A549 (cell line): ENCODE measurements at regions not wholly inside any gene's neighbourhood (a gene's known extent, or its start where the extent isn't known, plus 50 kb on each side); places are given as distances from the start of the nearest gene placed in this dataset.

Source experiments
- ATAC-seq, 2 experiments: fragments of 200-7000 bp in 1 of 2; fragments of >200 bp in 1 of 2; cut with Nextera tagmentation in 1 of 2; cut with Tn5 transposase in 1 of 2; 3 replicates each; pipeline versions ENCODE4 v1.8.0 to v1.9.1; 2018 to 2020; ENCODE audit warnings: mild to moderate bottlenecking in 1 of 2, moderate library complexity in 1 of 2
- CTCF ChIA-PET: fragments of 300-600 bp; sonication (Branson Sonifier 250); formaldehyde crosslinking; extraction: SDS; loops from one replicate; lab custom pipeline; 2021; ENCODE audit warnings: antibody characterized with exemption, inconsistent platforms; lab: Yijun Ruan, JAX
- POLR2A ChIA-PET: fragments of 350-600 bp; formaldehyde crosslinking; extraction: SDS; loops from one replicate; lab custom pipeline; 2021; ENCODE audit warnings: antibody characterized with exemption, inconsistent platforms; lab: Yijun Ruan, JAX
- DNase-seq, 2 experiments: peaks; one replicate each; pipeline versions ENCODE4 v3.0.0 to v3.0.0-alpha.2; 2011 to 2016; ENCODE audit warnings: low read depth in 1 of 2, low spot score in 1 of 2
- FAIRE-seq: peaks from 2 replicates; lab custom pipeline; 2011; peaks lifted over from hg19 to GRCh38; lab: Jason Lieb, UNC
- H3K27ac ChIP-seq, 2 experiments: fragments of >200 bp; sonication (Bioruptor Twin); formaldehyde crosslinking; 3 replicates each; pipeline ENCODE4 v1.5.1; 2016 to 2017
- H3K4me1 ChIP-seq: fragments of >200 bp; sonication (Bioruptor Twin); formaldehyde crosslinking; 3 replicates; pipeline ENCODE4 v1.6.1; 2016
- H3K4me2 ChIP-seq: fragments of >200 bp; sonication (Bioruptor Twin); formaldehyde crosslinking; 3 replicates; pipeline ENCODE4 v1.6.1; 2016
- H3K4me3 ChIP-seq: fragments of >200 bp; sonication (Bioruptor Twin); formaldehyde crosslinking; 3 replicates; pipeline ENCODE4 v1.5.1; 2016
- H3K9me3 ChIP-seq: fragments of >200 bp; sonication (Bioruptor Twin); formaldehyde crosslinking; 3 replicates; pipeline ENCODE4 v1.6.1; 2016
- BCL3 ChIP-seq: fragments of >200 bp; sonication (Bioruptor Twin); formaldehyde crosslinking; IDR thresholded peaks from 3 replicates; pipeline ENCODE4 v1.6.1; 2016
- CBX8 ChIP-seq: fragments of 200-600 bp; sonication (generic); IDR thresholded peaks from 2 replicates; pipeline ENCODE4 v1.6.1; 2016
- CEBPB ChIP-seq, 2 experiments: fragments of >200 bp in 1 of 2; sonication (Bioruptor Twin) in 1 of 2; formaldehyde crosslinking in 1 of 2; IDR thresholded peaks; 2 replicates each; pipeline ENCODE4 v1.6.1; 2012 to 2016
- CHD2 ChIP-seq: fragments of 150-350 bp; IDR thresholded peaks from 2 replicates; pipeline ENCODE4 v1.6.1; 2014; ENCODE audit warnings: low read length; ENCODE audit not compliant: partially characterized antibody
- E2F6 ChIP-seq: IDR thresholded peaks from 2 replicates; pipeline ENCODE4 v1.6.1; 2012; ENCODE audit warnings: low read depth, borderline replicate concordance
- FOSL2 ChIP-seq, 2 experiments: fragments of 450-650 bp in 1 of 2; fragments of >200 bp in 1 of 2; sonication (Bioruptor Twin) in 1 of 2; formaldehyde crosslinking; IDR thresholded peaks; 2 replicates each; pipeline versions ENCODE4 v1.5.0 to v1.6.1; 2016 to 2020; ENCODE audit warnings: mild to moderate bottlenecking in 1 of 2, moderate library complexity in 1 of 2
- GATA3 ChIP-seq: IDR thresholded peaks from 2 replicates; pipeline ENCODE4 v1.6.1; 2012; ENCODE audit warnings: borderline replicate concordance
- HEYL ChIP-seq: fragments of 250-450 bp; sonication (Bioruptor Pico); IDR thresholded peaks from 2 replicates; pipeline ENCODE4 v1.8.0; 2021; ENCODE audit warnings: mild to moderate bottlenecking, moderate library complexity
- HOXA7 ChIP-seq: fragments of 250-450 bp; sonication (Bioruptor Pico); IDR thresholded peaks from 2 replicates; pipeline ENCODE4 v1.5.0; 2020; ENCODE audit warnings: mild to moderate bottlenecking, moderate library complexity
- HOXB13 ChIP-seq: fragments of 250-450 bp; sonication (Bioruptor Pico); IDR thresholded peaks from 2 replicates; pipeline ENCODE4 v1.5.0; 2020; ENCODE audit warnings: low read depth, mild to moderate bottlenecking, moderate library complexity
- JUN ChIP-seq, 2 experiments: fragments of >200 bp; sonication (Bioruptor Twin); formaldehyde crosslinking; IDR thresholded peaks; 2 replicates in 1 of 2; 3 replicates in 1 of 2; pipeline ENCODE4 v1.6.1; 2016 to 2017
- KDM5A ChIP-seq: fragments of 200-600 bp; sonication (generic); IDR thresholded peaks from 2 replicates; pipeline ENCODE4 v1.6.1; 2016; ENCODE audit warnings: antibody characterized with exemption, mild to moderate bottlenecking
- MYC ChIP-seq: IDR thresholded peaks from 2 replicates; pipeline ENCODE4 v1.6.1; 2012; ENCODE audit warnings: mild to moderate bottlenecking, inconsistent platforms, low read length, improper control_type of control experiment, borderline replicate concordance
- NPAS2 ChIP-seq: fragments of 250-450 bp; sonication (Bioruptor Pico); IDR thresholded peaks from 2 replicates; pipeline ENCODE4 v1.8.0; 2022; ENCODE audit warnings: mild to moderate bottlenecking, moderate library complexity, borderline replicate concordance
- PHF8 ChIP-seq: fragments of 200-600 bp; sonication (generic); IDR thresholded peaks from 2 replicates; pipeline ENCODE4 v1.6.1; 2016; ENCODE audit warnings: low read depth, mild to moderate bottlenecking, antibody characterized with exemption, moderate library complexity, borderline replicate concordance
- RCOR1 ChIP-seq: fragments of 150-350 bp; IDR thresholded peaks from 2 replicates; pipeline ENCODE4 v1.6.1; 2014; ENCODE audit warnings: antibody characterized with exemption, low read length, low read depth
- RNF2 ChIP-seq: fragments of 200-600 bp; sonication (generic); IDR thresholded peaks from 2 replicates; pipeline ENCODE4 v1.6.1; 2016; ENCODE audit warnings: low read depth, mild to moderate bottlenecking, antibody characterized with exemption, moderate library complexity, borderline replicate concordance
- SREBF2 ChIP-seq: fragments of 450-650 bp; IDR thresholded peaks from 2 replicates; pipeline ENCODE4 v1.6.1; 2014; ENCODE audit warnings: mild to moderate bottlenecking, moderate library complexity
- USF2 ChIP-seq: fragments of 450-650 bp; IDR thresholded peaks from 2 replicates; pipeline ENCODE4 v1.6.1; 2014; ENCODE audit warnings: antibody characterized with exemption
- ZNF302 ChIP-seq: fragments of 250-450 bp; sonication (Bioruptor Pico); IDR thresholded peaks from 2 replicates; pipeline ENCODE4 v1.9.0; 2021; ENCODE audit warnings: inconsistent platforms, mild to moderate bottlenecking, moderate library complexity
- ZSCAN20 ChIP-seq: fragments of 250-450 bp; sonication (Bioruptor Pico); IDR thresholded peaks from 2 replicates; pipeline ENCODE4 v1.8.0; 2022; ENCODE audit warnings: mild to moderate bottlenecking, moderate library complexity
- WGBS: methylation state at CpG from one replicate; pipeline ENCODE4 v1.1.6; 2017; ENCODE audit errors: missing lambda C conversion rate; 5-methylcytosine and 5-hydroxymethylcytosine counted together
- TF ChIP-seq, protein P1 (sequence below): fragments of 250-450 bp; sonication (Bioruptor Pico); IDR thresholded peaks from 2 replicates; pipeline ENCODE4 v1.5.0; 2020; ENCODE audit warnings: low read depth, mild to moderate bottlenecking, moderate library complexity
- TF ChIP-seq, protein P2 (sequence below): fragments of 200-600 bp; sonication (generic); IDR thresholded peaks from 2 replicates; pipeline ENCODE4 v1.6.1; 2016; ENCODE audit warnings: antibody characterized with exemption, mild to moderate bottlenecking, moderate library complexity

DNA sequence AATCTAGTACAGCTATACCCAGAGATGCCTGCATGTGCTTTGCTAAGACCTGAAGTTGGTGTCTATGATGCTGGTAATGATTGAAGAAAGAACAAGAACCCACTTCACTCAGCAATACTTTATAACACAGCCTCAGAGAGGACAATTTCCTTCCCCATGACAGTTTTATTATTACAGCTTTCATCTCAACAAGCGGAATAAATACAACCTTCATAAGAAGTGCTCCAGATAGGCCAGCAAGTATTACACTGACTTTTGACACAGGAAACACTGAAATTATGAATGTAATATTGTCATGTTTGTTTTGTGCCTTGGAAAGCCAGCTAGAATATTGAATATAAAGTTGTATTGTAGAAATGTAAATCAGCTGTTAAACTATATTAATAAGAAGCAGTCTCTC lies 557.4 kb upstream of the ARPP21 start:
- ATAC-seq (no peak), FAIRE-seq (no peak), DNase-seq (no peak)
- ChIA-PET CTCF (no interaction called here), POLR2A (no interaction called here)
- H3K27ac ChIP-seq = no peak overlapping the region
- no peaks in the 10 kb centered on the region for H3K9me3 ChIP-seq
- 88% methylated on average over 1 of the region's 1 CpG for WGBS
- H3K4me3 ChIP-seq = no peak overlapping the region
- no peak overlapping the region for H3K4me2 ChIP-seq
- no peaks in the 10 kb centered on the region for H3K4me1 ChIP-seq
- no peak for TF ChIP-seq HEYL (CRISPR knock-in tag)
- no peak for TF ChIP-seq SREBF2
- TF ChIP-seq, protein P1, sequence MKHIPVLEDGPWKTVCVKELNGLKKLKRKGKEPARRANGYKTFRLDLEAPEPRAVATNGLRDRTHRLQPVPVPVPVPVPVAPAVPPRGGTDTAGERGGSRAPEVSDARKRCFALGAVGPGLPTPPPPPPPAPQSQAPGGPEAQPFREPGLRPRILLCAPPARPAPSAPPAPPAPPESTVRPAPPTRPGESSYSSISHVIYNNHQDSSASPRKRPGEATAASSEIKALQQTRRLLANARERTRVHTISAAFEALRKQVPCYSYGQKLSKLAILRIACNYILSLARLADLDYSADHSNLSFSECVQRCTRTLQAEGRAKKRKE (CRISPR knock-in tag) = no peak
- TF ChIP-seq CBX8 = no peak
- no peak for TF ChIP-seq ZNF302 (CRISPR knock-in tag)
- no peak for TF ChIP-seq MYC
- TF ChIP-seq NPAS2 (CRISPR knock-in tag) = no peak
- TF ChIP-seq, protein P2, sequence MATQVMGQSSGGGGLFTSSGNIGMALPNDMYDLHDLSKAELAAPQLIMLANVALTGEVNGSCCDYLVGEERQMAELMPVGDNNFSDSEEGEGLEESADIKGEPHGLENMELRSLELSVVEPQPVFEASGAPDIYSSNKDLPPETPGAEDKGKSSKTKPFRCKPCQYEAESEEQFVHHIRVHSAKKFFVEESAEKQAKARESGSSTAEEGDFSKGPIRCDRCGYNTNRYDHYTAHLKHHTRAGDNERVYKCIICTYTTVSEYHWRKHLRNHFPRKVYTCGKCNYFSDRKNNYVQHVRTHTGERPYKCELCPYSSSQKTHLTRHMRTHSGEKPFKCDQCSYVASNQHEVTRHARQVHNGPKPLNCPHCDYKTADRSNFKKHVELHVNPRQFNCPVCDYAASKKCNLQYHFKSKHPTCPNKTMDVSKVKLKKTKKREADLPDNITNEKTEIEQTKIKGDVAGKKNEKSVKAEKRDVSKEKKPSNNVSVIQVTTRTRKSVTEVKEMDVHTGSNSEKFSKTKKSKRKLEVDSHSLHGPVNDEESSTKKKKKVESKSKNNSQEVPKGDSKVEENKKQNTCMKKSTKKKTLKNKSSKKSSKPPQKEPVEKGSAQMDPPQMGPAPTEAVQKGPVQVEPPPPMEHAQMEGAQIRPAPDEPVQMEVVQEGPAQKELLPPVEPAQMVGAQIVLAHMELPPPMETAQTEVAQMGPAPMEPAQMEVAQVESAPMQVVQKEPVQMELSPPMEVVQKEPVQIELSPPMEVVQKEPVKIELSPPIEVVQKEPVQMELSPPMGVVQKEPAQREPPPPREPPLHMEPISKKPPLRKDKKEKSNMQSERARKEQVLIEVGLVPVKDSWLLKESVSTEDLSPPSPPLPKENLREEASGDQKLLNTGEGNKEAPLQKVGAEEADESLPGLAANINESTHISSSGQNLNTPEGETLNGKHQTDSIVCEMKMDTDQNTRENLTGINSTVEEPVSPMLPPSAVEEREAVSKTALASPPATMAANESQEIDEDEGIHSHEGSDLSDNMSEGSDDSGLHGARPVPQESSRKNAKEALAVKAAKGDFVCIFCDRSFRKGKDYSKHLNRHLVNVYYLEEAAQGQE = no peak
- TF ChIP-seq HOXB13 (CRISPR knock-in tag) = no peak
- no peak for TF ChIP-seq RNF2
- no peak for TF ChIP-seq USF2
- TF ChIP-seq KDM5A = no peak
- no peak for TF ChIP-seq E2F6
- no peak for TF ChIP-seq RCOR1
- no peak for TF ChIP-seq FOSL2 (IDR thresholded peaks at IDR 0.05)
- no peak for TF ChIP-seq FOSL2 (CRISPR knock-in tag; IDR thresholded peaks at IDR 0.05)

DNA sequence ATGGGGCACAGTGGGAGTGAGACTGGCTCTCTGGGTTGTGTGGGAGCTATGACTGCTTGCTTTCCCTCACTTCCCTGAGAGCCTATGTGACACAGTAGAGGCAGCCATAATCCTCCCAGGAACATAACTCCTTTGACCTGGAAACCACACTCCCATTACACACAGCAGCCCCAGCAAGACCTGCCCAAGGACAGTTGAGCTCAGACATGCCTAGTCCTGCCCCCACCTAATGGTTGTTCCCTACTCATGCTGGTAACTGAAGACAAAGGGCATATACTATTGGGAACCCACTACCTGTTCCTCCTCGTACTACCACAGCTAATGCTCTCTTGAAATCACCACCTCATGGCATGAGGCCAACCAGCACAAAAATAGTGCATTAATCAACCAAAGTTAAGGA lies 550.4 kb upstream of the ARPP21 start:
- H3K27ac ChIP-seq = no peak overlapping the region
- no peaks in the 10 kb centered on the region for H3K4me1 ChIP-seq

More for the DNA sequence above, 550.4 kb upstream of the ARPP21 start:
- no peak for FAIRE-seq
- no peaks in the 10 kb centered on the region for H3K9me3 ChIP-seq
- no peak for DNase-seq
- no peak overlapping the region for H3K4me2 ChIP-seq
- no peak for ATAC-seq
- POLR2A ChIA-PET = no interaction called here
- H3K4me3 ChIP-seq = no peak overlapping the region
- CTCF ChIA-PET = interaction anchor here (1.2 kb wide), 1 partner anchor 10 kb away, joined by 4 read pairs; no protein-coding TSS in a partner anchor
- TF ChIP-seq JUN (IDR thresholded peaks at IDR 0.05) = no peak
- no peak for TF ChIP-seq ZSCAN20 (CRISPR knock-in tag)
- no peak for TF ChIP-seq HOXB13 (CRISPR knock-in tag)
- no peak for TF ChIP-seq GATA3
- no peak for TF ChIP-seq PHF8
- TF ChIP-seq RCOR1 = no peak
- no peak for TF ChIP-seq HOXA7 (CRISPR knock-in tag)
- TF ChIP-seq USF2 = no peak
- TF ChIP-seq BCL3 = no peak
- TF ChIP-seq CEBPB (IDR thresholded peaks at IDR 0.05) = no peak
- TF ChIP-seq CHD2 = no peak
- WGBS = 0% methylated on average over 1 of the region's 1 CpG
